Retina (tissue), 1 donor: ENCODE measurements at regions not wholly inside any gene's neighbourhood (a gene's known extent, or its start where the extent isn't known, plus 50 kb on each side); places are given as distances from the start of the nearest gene placed in this dataset.
"Not testable (repeated sequence)": the region's sequence is repeated elsewhere in the genome, so short reads cannot be mapped to it uniquely, and the experiment has no call there.

ENCODE experiments used
- DNase-seq: peaks from one replicate; pipeline ENCODE4 v3.0.0-alpha.2; 2016

- no peak for DNase-seq
Measured at GRCh38 chr7:56219017-56219416, 102.8 kb upstream of the NUPR2 start.

DNA sequence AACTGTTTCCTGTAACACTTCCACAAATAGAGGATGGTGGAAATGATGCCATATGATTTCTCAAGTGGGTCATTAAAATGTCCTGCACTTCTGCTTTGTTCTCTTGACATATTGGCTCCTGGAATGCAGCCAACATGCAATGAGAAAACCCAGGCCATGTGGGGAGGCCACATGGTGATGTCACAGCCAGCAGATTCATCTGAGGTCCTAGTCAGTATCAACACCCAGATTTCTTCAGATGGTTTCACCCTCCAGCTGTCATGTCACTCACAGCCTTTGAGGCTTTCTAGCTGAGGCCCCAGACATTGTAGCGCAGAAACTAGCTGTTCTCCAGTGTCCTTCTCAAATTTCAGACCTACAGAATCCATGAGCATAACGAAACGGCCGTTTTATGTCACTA lies 102.3 kb upstream of the NUPR2 start:
- no peak for DNase-seq

- DNase-seq, result no peak
Measured at GRCh38 chr7:56213574-56213973, 97.4 kb upstream of the NUPR2 start.

DNA sequence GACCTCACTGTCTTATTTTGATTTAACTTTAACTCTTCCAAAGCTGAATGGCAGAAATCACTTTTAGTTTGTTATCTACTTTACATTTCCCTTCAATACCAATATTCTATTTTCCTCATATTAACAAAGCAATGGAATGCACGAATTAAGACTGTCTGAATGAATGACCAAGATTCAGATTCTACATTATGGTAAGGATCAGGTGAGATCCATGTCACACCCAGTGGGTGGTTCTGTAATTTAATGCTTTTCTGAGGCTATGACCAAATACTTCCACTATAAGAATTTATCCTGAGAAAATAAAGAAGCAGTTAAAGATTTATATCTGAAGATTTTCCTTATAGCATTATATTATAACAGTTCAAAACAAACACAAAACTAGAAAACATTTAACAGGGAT lies 90.2 kb upstream of the NUPR2 start:
- no peak for DNase-seq

- no peak for DNase-seq
Measured at GRCh38 chr7:56199639-56200038, 83.4 kb upstream of the NUPR2 start.

- not testable (repeated sequence) for DNase-seq
Measured at GRCh38 chr7:56196195-56196594, 80.0 kb upstream of the NUPR2 start.

DNA sequence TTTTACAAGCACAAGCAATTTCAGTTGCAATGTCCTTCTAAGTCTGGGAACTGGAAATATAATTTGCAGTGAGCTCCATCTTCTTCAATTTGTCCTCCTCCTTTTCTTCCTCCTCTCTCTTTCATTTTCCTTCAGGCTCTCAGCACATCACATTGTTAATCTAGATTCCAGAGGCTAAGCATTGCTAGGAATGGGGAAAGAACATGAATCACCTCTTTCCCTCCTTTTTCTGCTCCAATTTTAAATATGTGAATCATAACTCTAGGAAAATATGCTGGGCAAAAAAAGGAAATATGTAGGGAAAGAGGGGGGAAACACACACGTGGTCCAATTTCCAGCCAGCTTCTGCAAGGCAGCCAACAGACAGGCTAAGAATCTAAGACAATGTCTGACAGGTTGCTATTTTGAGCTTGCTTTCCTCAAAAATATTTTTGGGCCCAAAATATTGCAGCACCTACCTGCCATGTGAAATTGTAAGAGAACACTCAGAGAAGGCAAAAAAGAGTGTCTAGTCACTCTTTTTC lies 72.7 kb upstream of the NUPR2 start:
- no peak for DNase-seq

GRCh38 chr7:56188376-56188775 lies 72.2 kb upstream of the NUPR2 start:
- DNase-seq, result no peak

GRCh38 chr7:56181010-56181409 lies 64.8 kb upstream of the NUPR2 start:
- no peak for DNase-seq

GRCh38 chr7:56175771-56176170 lies 59.6 kb upstream of the NUPR2 start:
- DNase-seq, result no peak

DNA sequence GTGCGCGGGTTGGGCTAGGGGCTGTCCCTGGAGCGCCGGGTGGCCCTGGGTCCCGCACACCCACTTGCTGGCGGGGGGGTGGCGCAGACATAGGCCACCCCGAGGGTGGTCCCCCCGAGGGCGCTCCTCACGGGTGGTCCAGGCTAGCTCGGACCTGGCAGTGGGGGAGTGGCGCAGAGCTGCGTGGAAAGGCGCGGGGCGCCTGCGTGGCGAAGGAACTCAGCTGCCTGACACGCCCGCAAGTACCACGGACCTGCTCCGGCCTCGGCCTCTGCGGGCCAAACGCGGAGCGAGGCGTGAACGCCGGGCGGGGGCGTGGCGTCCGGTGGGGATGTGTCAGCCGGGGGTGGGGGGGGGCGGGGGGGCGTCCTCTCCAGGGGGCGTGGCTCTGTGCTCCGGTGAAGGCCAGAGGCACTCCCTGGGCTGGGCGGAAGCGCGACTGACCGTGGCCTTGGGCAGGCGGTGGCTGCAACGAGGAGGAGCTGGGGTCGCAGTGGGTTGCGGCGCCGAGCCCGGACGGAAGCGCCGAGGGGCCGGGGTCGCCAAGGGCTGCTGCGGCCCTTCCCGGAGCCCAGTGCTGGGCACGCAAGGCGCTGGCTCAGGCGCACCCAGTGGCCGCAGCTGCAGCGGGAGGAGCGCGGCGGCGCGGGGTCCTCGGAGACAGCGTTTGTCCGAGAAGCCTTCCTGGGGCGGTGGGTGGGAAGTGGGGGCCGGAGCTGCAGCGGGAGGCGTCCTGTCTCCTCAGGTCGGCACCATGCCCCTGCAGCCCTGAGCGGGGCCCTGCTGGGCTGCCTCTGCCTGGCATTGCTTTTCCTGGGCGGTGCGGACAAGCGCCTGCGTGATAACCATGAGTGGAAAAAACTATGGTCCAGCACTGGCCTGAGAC lies 58.9 kb upstream of the NUPR2 start:
- DNase-seq, result peak; percentile 28

- peak; percentile 18 for DNase-seq
Measured at GRCh38 chr7:56174346-56174874, 58.2 kb upstream of the NUPR2 start.
